Activated gamma-delta T cell (primary cell): ENCODE measurements at regions not wholly inside any gene's neighbourhood (a gene's known extent, or its start where the extent isn't known, plus 50 kb on each side); places are given as distances from the start of the nearest gene placed in this dataset.

ENCODE experiments used
- DNase-seq: peaks from one replicate; lab custom pipeline; 2025; lab: John Stamatoyannopoulos, UW

- no peak for DNase-seq
Observed at GRCh38 chr19:29096896-29097295, 116.1 kb downstream of the UQCRFS1 start.

- DNase-seq = no peak
Observed at GRCh38 chr19:29093553-29093908, 119.4 kb downstream of the UQCRFS1 start.

GRCh38 chr19:29092712-29093552 is 120.0 kb downstream of the UQCRFS1 start:
- no peak for DNase-seq

- DNase-seq = no peak
Observed at GRCh38 chr19:29090783-29091526, 122.0 kb downstream of the UQCRFS1 start.

GRCh38 chr19:29089315-29089870 is 123.6 kb downstream of the UQCRFS1 start:
- DNase-seq = no peak

GRCh38 chr19:29088761-29089160 is 124.2 kb downstream of the UQCRFS1 start:
- no peak for DNase-seq

- DNase-seq = no peak
Observed at GRCh38 chr19:29086646-29087045, 126.3 kb downstream of the UQCRFS1 start.

GRCh38 chr19:29086182-29086581 is 126.8 kb downstream of the UQCRFS1 start:
- no peak for DNase-seq

- no peak for DNase-seq
Observed at GRCh38 chr19:29085630-29086029, 127.3 kb downstream of the UQCRFS1 start.

- DNase-seq = no peak
Observed at GRCh38 chr19:29085206-29085605, 127.7 kb downstream of the UQCRFS1 start.

GRCh38 chr19:29084266-29084665 is 128.7 kb downstream of the UQCRFS1 start:
- DNase-seq = no peak

- no peak for DNase-seq
Observed at GRCh38 chr19:29083863-29084262, 129.1 kb downstream of the UQCRFS1 start.

- no peak for DNase-seq
Observed at GRCh38 chr19:29079356-29080032, 133.5 kb downstream of the UQCRFS1 start.

GRCh38 chr19:29076963-29077362 is 136.0 kb downstream of the UQCRFS1 start:
- DNase-seq = no peak

- no peak for DNase-seq
Observed at GRCh38 chr19:29076161-29076560, 136.8 kb downstream of the UQCRFS1 start.

- DNase-seq = no peak
Observed at GRCh38 chr19:29075149-29075548, 137.8 kb downstream of the UQCRFS1 start.

GRCh38 chr19:29074579-29074978 is 138.4 kb downstream of the UQCRFS1 start:
- no peak for DNase-seq

- no peak for DNase-seq
Observed at GRCh38 chr19:29067831-29068230, 145.1 kb downstream of the UQCRFS1 start.

GRCh38 chr19:29062475-29063435 is 150.2 kb downstream of the UQCRFS1 start:
- DNase-seq = no peak

GRCh38 chr19:29060813-29061364 is 152.1 kb downstream of the UQCRFS1 start:
- DNase-seq = no peak

- no peak for DNase-seq
Observed at GRCh38 chr19:29056535-29056934, 156.4 kb downstream of the UQCRFS1 start.
